BE2C (cell line): ENCODE measurements at regions not wholly inside any gene's neighbourhood (a gene's known extent, or its start where the extent isn't known, plus 50 kb on each side); places are given as distances from the start of the nearest gene placed in this dataset.

Experiments used
- DNase-seq: peaks from one replicate; pipeline ENCODE4 v3.0.0-alpha.2; 2020
- H3K27me3 ChIP-seq: fragments of 250-450 bp; sonication (Bioruptor Pico); 2 replicates; pipeline ENCODE4 v1.5.1; 2020; ENCODE audit warnings: mild to moderate bottlenecking
- H3K36me3 ChIP-seq: fragments of 250-450 bp; sonication (Bioruptor Pico); 2 replicates; pipeline ENCODE4 v1.5.1; 2020; ENCODE audit warnings: mild to moderate bottlenecking
- H3K4me1 ChIP-seq: fragments of 250-450 bp; sonication (Bioruptor Pico); 2 replicates; pipeline ENCODE4 v1.5.1; 2020
- H3K4me3 ChIP-seq: 2 replicates; pipeline ENCODE4 v1.5.1; 2011; ENCODE audit warnings: low read depth, low read length
- H3K9me3 ChIP-seq: fragments of 250-450 bp; sonication (Bioruptor Pico); 2 replicates; pipeline ENCODE4 v1.5.1; 2020
- CTCF ChIP-seq: IDR thresholded peaks from 2 replicates; pipeline ENCODE4 v1.5.1; 2012; ENCODE audit warnings: mild to moderate bottlenecking, low read depth, low read length

GRCh38 chr19:30722761-30723160 lies 350.6 kb downstream of the ZNF536 start:
- DNase-seq: no peak
- H3K9me3 ChIP-seq: no peaks in the 10 kb centered on the region
- H3K27me3 ChIP-seq: no peaks in the 10 kb centered on the region
- no peak overlapping the region for H3K4me3 ChIP-seq
- TF ChIP-seq CTCF: no peak
- H3K36me3 ChIP-seq: no peaks in the 10 kb centered on the region
- no peaks in the 10 kb centered on the region for H3K4me1 ChIP-seq

GRCh38 chr19:30722186-30722585 lies 350.0 kb downstream of the ZNF536 start:
- DNase-seq: peak; percentile 23
- H3K4me3 ChIP-seq: no peak overlapping the region
- no peaks in the 10 kb centered on the region for H3K36me3 ChIP-seq

GRCh38 chr19:30719999-30720345 lies 347.8 kb downstream of the ZNF536 start:
- H3K4me3 ChIP-seq: peak overlapping the region; percentile 55
- DNase-seq: peak; percentile 44
- no peaks in the 10 kb centered on the region for H3K9me3 ChIP-seq
- peak; percentile 12; the same call in 1 of the 2 replicates for TF ChIP-seq CTCF
- H3K4me1 ChIP-seq: no peaks in the 10 kb centered on the region
- no peaks in the 10 kb centered on the region for H3K27me3 ChIP-seq
- H3K36me3 ChIP-seq: no peaks in the 10 kb centered on the region

More at GRCh38 chr19:30722186-30722585, 350.0 kb downstream of the ZNF536 start:
- TF ChIP-seq CTCF: no peak
- H3K4me1 ChIP-seq: no peaks in the 10 kb centered on the region
- no peaks in the 10 kb centered on the region for H3K9me3 ChIP-seq
- H3K27me3 ChIP-seq: no peaks in the 10 kb centered on the region

- DNase-seq: peak; percentile 70
- no peaks in the 10 kb centered on the region for H3K4me1 ChIP-seq
- H3K9me3 ChIP-seq: no peaks in the 10 kb centered on the region
- no peaks in the 10 kb centered on the region for H3K36me3 ChIP-seq
- no peak for TF ChIP-seq CTCF
- peak overlapping the region; percentile 55 for H3K4me3 ChIP-seq
- H3K27me3 ChIP-seq: no peaks in the 10 kb centered on the region
Measured at GRCh38 chr19:30719189-30719998, 347.2 kb downstream of the ZNF536 start.

- DNase-seq: no peak
- no peaks in the 10 kb centered on the region for H3K27me3 ChIP-seq
- no peaks in the 10 kb centered on the region for H3K4me1 ChIP-seq
- H3K36me3 ChIP-seq: no peaks in the 10 kb centered on the region
- no peaks in the 10 kb centered on the region for H3K9me3 ChIP-seq
- no peak for TF ChIP-seq CTCF
- H3K4me3 ChIP-seq: peak overlapping the region; percentile 55
Measured at GRCh38 chr19:30718707-30719106, 346.5 kb downstream of the ZNF536 start.

GRCh38 chr19:30718014-30718413 lies 345.8 kb downstream of the ZNF536 start:
- no peak for TF ChIP-seq CTCF
- Histone ChIP-seq H3K4me1 (no peaks in the 10 kb centered on the region), H3K36me3 (no peaks in the 10 kb centered on the region), H3K9me3 (no peaks in the 10 kb centered on the region), H3K27me3 (no peaks in the 10 kb centered on the region), H3K4me3 (no peak overlapping the region)
- no peak for DNase-seq
